Tibial nerve (tissue), 4 donors: ENCODE measurements at regions not wholly inside any gene's neighbourhood (a gene's known extent, or its start where the extent isn't known, plus 50 kb on each side); places are given as distances from the start of the nearest gene placed in this dataset.

ENCODE experiments used
- DNase-seq, 2 donors: peaks; one replicate each; pipeline ENCODE4 v3.0.0-alpha.2; 2019; ENCODE audit warnings: low spot score in 2 of 2
- H3K27ac ChIP-seq, 4 donors: fragments of 200-600 bp; sonication (generic) in 3 of 4; one replicate each; pipeline ENCODE4 v1.5.1; 2017 to 2019; ENCODE audit warnings: mild to moderate bottlenecking in 1 of 4
- H3K27me3 ChIP-seq, 2 donors: fragments of 200-600 bp; sonication (generic) in 1 of 2; one replicate each; pipeline versions ENCODE4 v1.5.1 to v1.6.0; 2017 to 2019
- H3K36me3 ChIP-seq, 3 donors: fragments of 200-600 bp; sonication (generic); one replicate each; pipeline ENCODE4 v1.5.1; 2018 to 2019
- H3K4me1 ChIP-seq, 4 donors: fragments of 200-600 bp; sonication (generic) in 3 of 4; one replicate each; pipeline ENCODE4 v1.5.1; 2017 to 2019
- H3K4me3 ChIP-seq, 4 donors: fragments of 200-600 bp; sonication (generic) in 3 of 4; one replicate each; pipeline ENCODE4 v1.5.1; 2017 to 2019; ENCODE audit warnings: mild to moderate bottlenecking in 1 of 4, moderate library complexity in 1 of 4
- H3K9me3 ChIP-seq, 4 donors: fragments of 200-600 bp; sonication (generic) in 3 of 4; one replicate each; pipeline ENCODE4 v1.5.1; 2017 to 2019
- EP300 ChIP-seq, 2 donors: sonication (generic); formaldehyde crosslinking; IDR thresholded peaks; one replicate each; pipeline ENCODE4 v1.6.1; 2017; ENCODE audit warnings: antibody characterized with exemption in 2 of 2, mild to moderate bottlenecking in 1 of 2
- POLR2A ChIP-seq, 2 donors: fragments of 450-650 bp; IDR thresholded peaks; one replicate each; pipeline ENCODE4 v1.6.1; 2017; ENCODE audit warnings: antibody characterized with exemption in 2 of 2, mild to moderate bottlenecking in 2 of 2, moderate library complexity in 2 of 2
- WGBS, 2 donors: methylation state at CpG; one replicate each; pipeline ENCODE4 v1.1.5; 2018; 5-methylcytosine and 5-hydroxymethylcytosine counted together
- TF ChIP-seq, protein P1 (sequence below), 5 experiments: fragments of 200-600 bp in 3 of 5; fragments of 450-650 bp in 2 of 5; sonication (generic) in 3 of 5; IDR thresholded peaks; one replicate each; pipeline ENCODE4 v1.5.1; 2016 to 2019; ENCODE audit warnings: antibody characterized with exemption in 5 of 5, mild to moderate bottlenecking in 3 of 5, moderate library complexity in 2 of 5

DNA sequence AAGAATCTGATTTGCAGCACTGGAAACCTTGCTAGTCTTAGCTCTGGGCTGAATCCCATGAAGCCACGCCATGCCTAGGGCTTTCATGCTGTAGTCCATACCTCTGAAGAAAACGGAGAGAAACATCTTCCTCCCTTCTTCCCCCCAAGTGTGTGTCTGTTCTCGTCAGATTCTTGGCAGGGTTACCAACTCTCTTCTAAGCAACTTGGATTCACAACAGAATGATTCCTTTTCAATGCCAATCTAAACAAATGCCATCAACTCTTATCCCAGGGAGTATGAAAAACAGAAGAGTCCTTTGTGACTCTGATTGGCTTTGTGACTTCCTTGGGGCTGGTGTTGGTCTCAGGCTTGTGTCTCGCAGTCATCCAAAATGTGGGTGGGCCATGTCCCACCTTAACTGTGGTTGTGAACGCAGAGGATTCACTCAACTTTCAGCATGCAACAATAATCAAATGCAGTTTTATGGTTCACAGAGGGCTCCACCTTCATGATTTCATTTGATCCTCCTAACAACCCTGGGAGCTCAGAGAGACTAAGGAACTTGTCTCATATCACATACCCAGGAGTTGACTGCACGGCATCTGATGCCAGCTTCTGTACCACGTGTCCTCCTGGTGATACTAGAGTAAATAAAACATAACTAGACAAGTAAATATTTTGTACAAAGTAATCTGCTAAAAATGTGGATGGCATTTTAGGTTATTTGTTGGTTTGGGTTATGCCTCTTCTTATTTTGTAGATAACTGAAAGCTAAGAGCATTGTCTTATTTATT is 186.0 kb upstream of the TNP1 start:
- no peaks in the 10 kb centered on the region for H3K9me3 ChIP-seq
- H3K4me3 ChIP-seq = no peak overlapping the region
- TF ChIP-seq, protein P1, sequence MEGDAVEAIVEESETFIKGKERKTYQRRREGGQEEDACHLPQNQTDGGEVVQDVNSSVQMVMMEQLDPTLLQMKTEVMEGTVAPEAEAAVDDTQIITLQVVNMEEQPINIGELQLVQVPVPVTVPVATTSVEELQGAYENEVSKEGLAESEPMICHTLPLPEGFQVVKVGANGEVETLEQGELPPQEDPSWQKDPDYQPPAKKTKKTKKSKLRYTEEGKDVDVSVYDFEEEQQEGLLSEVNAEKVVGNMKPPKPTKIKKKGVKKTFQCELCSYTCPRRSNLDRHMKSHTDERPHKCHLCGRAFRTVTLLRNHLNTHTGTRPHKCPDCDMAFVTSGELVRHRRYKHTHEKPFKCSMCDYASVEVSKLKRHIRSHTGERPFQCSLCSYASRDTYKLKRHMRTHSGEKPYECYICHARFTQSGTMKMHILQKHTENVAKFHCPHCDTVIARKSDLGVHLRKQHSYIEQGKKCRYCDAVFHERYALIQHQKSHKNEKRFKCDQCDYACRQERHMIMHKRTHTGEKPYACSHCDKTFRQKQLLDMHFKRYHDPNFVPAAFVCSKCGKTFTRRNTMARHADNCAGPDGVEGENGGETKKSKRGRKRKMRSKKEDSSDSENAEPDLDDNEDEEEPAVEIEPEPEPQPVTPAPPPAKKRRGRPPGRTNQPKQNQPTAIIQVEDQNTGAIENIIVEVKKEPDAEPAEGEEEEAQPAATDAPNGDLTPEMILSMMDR (IDR thresholded peaks at IDR 0.05) = no peak
- TF ChIP-seq POLR2A (IDR thresholded peaks at IDR 0.05) (no peak), EP300 (IDR thresholded peaks at IDR 0.05) (peak in 1 of 2 donors; percentile 13)
- WGBS, 2 donors = 44 to 52% methylated on average over 7 of the region's 7 CpGs
- H3K27me3 ChIP-seq = no peaks in the 10 kb centered on the region
- peaks cover 0 to 19% (median 0%) of the 10 kb centered on the region in 4 donors for H3K4me1 ChIP-seq
- H3K27ac ChIP-seq = no peak overlapping the region
- no peaks in the 10 kb centered on the region for H3K36me3 ChIP-seq
- DNase-seq = no peak

DNA sequence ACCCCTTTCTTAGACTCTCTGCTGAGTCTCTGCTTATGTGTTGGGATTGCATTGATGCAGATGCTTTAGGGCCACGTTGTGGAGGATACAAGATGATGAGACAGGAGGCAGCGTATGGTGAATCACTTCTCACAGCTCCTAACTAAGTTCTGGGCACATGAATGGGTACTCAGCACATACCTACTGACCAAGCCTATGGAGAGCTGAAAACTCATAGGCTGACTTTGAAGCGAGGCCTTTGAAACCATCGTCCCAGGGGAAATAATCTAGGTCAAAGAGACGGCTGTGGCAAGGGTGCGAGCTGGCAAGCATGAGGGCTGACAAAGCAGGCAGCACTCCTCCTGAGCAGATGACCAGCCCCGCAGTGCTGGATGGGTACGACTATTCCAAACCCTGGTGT is 180.2 kb upstream of the TNP1 start:
- H3K9me3 ChIP-seq = no peaks in the 10 kb centered on the region
- no peak overlapping the region for H3K27ac ChIP-seq
- DNase-seq = no peak
- H3K36me3 ChIP-seq = no peaks in the 10 kb centered on the region
- H3K4me3 ChIP-seq = no peak overlapping the region
- no peaks in the 10 kb centered on the region for H3K27me3 ChIP-seq
- WGBS, 2 donors = 91 to 93% methylated on average over 8 of the region's 8 CpGs
- peaks cover 0 to 17% (median 0%) of the 10 kb centered on the region in 4 donors for H3K4me1 ChIP-seq
- TF ChIP-seq, protein P1 (IDR thresholded peaks at IDR 0.05) = no peak
- TF ChIP-seq EP300 (IDR thresholded peaks at IDR 0.05) (no peak), POLR2A (IDR thresholded peaks at IDR 0.05) (no peak)

DNA sequence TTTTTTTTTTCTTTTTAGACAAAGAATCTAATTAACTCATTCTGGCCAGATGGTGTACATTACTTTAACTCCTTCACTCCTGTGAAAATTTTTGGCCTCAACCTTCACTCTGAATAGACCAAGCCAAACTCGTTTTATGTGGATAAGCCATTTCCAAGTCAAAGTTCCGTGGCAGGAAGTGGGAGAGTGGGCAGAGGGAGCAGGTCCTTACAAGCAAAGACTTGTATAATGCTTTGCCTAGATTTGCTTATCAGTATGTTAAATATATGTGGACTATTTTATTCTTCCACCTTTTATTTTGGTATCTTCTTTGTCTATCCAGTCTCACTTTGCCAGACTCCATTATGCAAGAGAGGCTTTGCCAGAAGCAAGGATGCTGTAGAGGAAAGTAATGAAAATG is 178.1 kb upstream of the TNP1 start:
- 64 to 68% methylated on average over 2 of the region's 2 CpGs for WGBS, 2 donors
- H3K27me3 ChIP-seq = no peaks in the 10 kb centered on the region

DNA sequence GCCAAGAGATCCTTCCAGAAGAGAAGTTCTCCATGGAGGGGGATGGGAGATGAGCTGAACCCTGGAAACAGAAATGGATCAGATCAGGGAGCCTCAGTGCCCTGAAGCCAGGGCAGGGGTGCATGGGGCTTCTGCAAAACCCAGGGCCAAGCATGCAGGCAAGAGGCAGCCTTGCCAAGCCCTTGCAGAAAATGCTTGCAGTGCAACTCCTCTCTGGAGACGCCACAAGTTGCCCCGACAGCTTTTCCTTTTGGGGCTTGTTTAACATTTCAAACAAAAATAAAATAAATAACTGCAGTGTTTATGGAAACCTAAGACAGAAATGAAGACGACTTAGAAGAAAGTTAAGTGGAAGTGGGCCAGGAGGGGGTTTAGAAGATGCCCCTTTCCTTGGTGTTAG is 177.5 kb upstream of the TNP1 start:
- no peak for TF ChIP-seq POLR2A (IDR thresholded peaks at IDR 0.05)
- TF ChIP-seq, protein P1 (IDR thresholded peaks at IDR 0.05) = no peak
- TF ChIP-seq EP300 (IDR thresholded peaks at IDR 0.05) = no peak
- Histone ChIP-seq H3K36me3 (no peaks in the 10 kb centered on the region), H3K4me3 (no peak overlapping the region), H3K9me3 (no peaks in the 10 kb centered on the region), H3K4me1 (peaks cover 0 to 17% (median 0%) of the 10 kb centered on the region in 4 donors), H3K27ac (no peak overlapping the region), H3K27me3 (no peaks in the 10 kb centered on the region)
- WGBS, 2 donors = 28 to 36% methylated on average over 3 of the region's 3 CpGs
- no peak for DNase-seq

More for the DNA sequence above, 178.1 kb upstream of the TNP1 start:
- no peak for DNase-seq
- no peaks in the 10 kb centered on the region for H3K9me3 ChIP-seq
- H3K4me3 ChIP-seq = no peak overlapping the region
- no peaks in the 10 kb centered on the region for H3K36me3 ChIP-seq
- H3K4me1 ChIP-seq = peaks cover 0 to 17% (median 0%) of the 10 kb centered on the region in 4 donors
- no peak overlapping the region for H3K27ac ChIP-seq
- no peak for TF ChIP-seq EP300 (IDR thresholded peaks at IDR 0.05)
- TF ChIP-seq, protein P1 (IDR thresholded peaks at IDR 0.05) = no peak
- TF ChIP-seq POLR2A (IDR thresholded peaks at IDR 0.05) = no peak

DNA sequence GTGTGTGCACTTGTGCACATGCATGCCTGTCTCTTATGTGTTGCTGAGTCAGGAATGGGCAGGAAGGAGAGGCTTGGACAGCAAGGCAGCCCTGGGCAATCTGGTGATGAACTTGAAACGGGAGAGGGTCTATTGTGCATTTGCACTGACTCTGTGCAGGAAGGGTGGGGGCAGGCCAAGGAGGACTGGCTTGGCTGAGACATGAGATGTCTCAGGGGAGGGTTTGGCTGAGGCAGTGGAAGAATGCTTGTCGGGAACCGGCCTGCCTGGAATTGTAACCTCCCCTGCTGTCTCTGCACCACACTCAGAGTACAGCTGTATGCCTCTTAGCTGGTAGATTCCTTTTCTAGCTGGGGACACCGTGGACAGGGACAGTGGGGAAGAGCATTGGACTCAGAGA is 176.1 kb upstream of the TNP1 start:
- H3K27me3 ChIP-seq = no peaks in the 10 kb centered on the region
- no peaks in the 10 kb centered on the region for H3K9me3 ChIP-seq
- no peak for TF ChIP-seq EP300 (IDR thresholded peaks at IDR 0.05)
- TF ChIP-seq, protein P1 (IDR thresholded peaks at IDR 0.05) = no peak
- TF ChIP-seq POLR2A (IDR thresholded peaks at IDR 0.05) = no peak
- peaks cover 0 to 17% (median 0%) of the 10 kb centered on the region in 4 donors for H3K4me1 ChIP-seq
- no peak overlapping the region for H3K4me3 ChIP-seq
- DNase-seq = no peak
- H3K36me3 ChIP-seq = no peaks in the 10 kb centered on the region
- H3K27ac ChIP-seq = no peak overlapping the region
- 12 to 25% methylated on average over 4 of the region's 4 CpGs for WGBS, 2 donors
